OCI-LY7 (cell line): ENCODE measurements at regions not wholly inside any gene's neighbourhood (a gene's known extent, or its start where the extent isn't known, plus 50 kb on each side); places are given as distances from the start of the nearest gene placed in this dataset.

Experiments
- BruUV-seq: library from RNA; stranded (reverse); fragments of 400-500 nt; replicated peaks from 2 replicates; lab custom pipeline; 2021; lab: Mats Ljungman, UMichigan
- CTCF ChIA-PET: fragments of 300-600 bp; sonication (Branson Sonifier 250); formaldehyde crosslinking; loops from one replicate; lab custom pipeline; 2022; ENCODE audit warnings: antibody characterized with exemption; ENCODE audit not compliant: unreplicated experiment; lab: Charles Lee
- POLR2A ChIA-PET: fragments of 300-600 bp; sonication (Branson Sonifier 250); formaldehyde crosslinking; loops from one replicate; lab custom pipeline; 2022; ENCODE audit warnings: antibody characterized with exemption; lab: Charles Lee
- DNase-seq: peaks from one replicate; pipeline ENCODE4 v3.0.0-alpha.2; 2015; ENCODE audit warnings: low spot score
- H2AFZ ChIP-seq: fragments of 200-600 bp; sonication (generic), shearing (Covaris generic); 2 replicates; pipeline ENCODE4 v1.6.1; 2014; ENCODE audit warnings: mild to moderate bottlenecking, antibody characterized with exemption, low read length, moderate library complexity
- H3K27ac ChIP-seq: fragments of 200-600 bp; sonication (generic); 2 replicates; pipeline ENCODE4 v1.5.1; 2014; ENCODE audit warnings: mixed run types, low read depth, mild to moderate bottlenecking, moderate library complexity, low read length, inconsistent platforms; ENCODE audit not compliant: poor library complexity, severe bottlenecking
- H3K36me3 ChIP-seq: fragments of 200-600 bp; sonication (generic); 2 replicates; pipeline ENCODE4 v1.6.1; 2014; ENCODE audit warnings: mild to moderate bottlenecking, antibody characterized with exemption, low read length, moderate library complexity, mixed read lengths; ENCODE audit not compliant: insufficient read depth
- H3K4me1 ChIP-seq: fragments of 200-600 bp; sonication (generic); 2 replicates; pipeline ENCODE4 v1.5.1; 2014; ENCODE audit warnings: mild to moderate bottlenecking, low read length; ENCODE audit not compliant: insufficient read depth, poor library complexity, severe bottlenecking
- H3K4me2 ChIP-seq: fragments of 200-600 bp; sonication (generic); 2 replicates; pipeline ENCODE4 v1.6.1; 2014; ENCODE audit warnings: mild to moderate bottlenecking, low read length
- H3K4me3 ChIP-seq: fragments of 200-600 bp; sonication (generic); 2 replicates; pipeline ENCODE4 v1.5.1; 2014; ENCODE audit warnings: mild to moderate bottlenecking, low read depth, low read length; ENCODE audit not compliant: poor library complexity, severe bottlenecking
- H3K79me2 ChIP-seq: fragments of 200-600 bp; sonication (generic); 2 replicates; pipeline ENCODE4 v1.6.1; 2016; ENCODE audit warnings: low read depth, mild to moderate bottlenecking, low read length, moderate library complexity, mixed read lengths; ENCODE audit not compliant: insufficient read depth
- H3K9me2 ChIP-seq: fragments of 200-600 bp; sonication (generic); 2 replicates; pipeline ENCODE4 v1.6.1; 2016; ENCODE audit warnings: mild to moderate bottlenecking, low read length, mixed read lengths; ENCODE audit not compliant: insufficient read depth
- H3K9me3 ChIP-seq: fragments of 200-600 bp; sonication (generic); 2 replicates; pipeline ENCODE4 v1.6.1; 2014; ENCODE audit warnings: mild to moderate bottlenecking, mixed run types, low read length, mixed read lengths
- H4K20me1 ChIP-seq: fragments of 200-600 bp; sonication (generic); 2 replicates; pipeline ENCODE4 v1.6.1; 2014; ENCODE audit warnings: mild to moderate bottlenecking, antibody characterized with exemption, low read length, moderate library complexity, mixed read lengths; ENCODE audit not compliant: insufficient read depth
- EZH2phosphoT487 ChIP-seq: fragments of 200-600 bp; sonication (generic); IDR thresholded peaks from 2 replicates; pipeline ENCODE4 v1.6.1; 2018; ENCODE audit warnings: low read depth, borderline replicate concordance, mild to moderate bottlenecking, mixed run types, antibody characterized with exemption, low read length, moderate library complexity, mixed read lengths
- intact Hi-C: fragments of 100-400 bp; cut with micrococcal nuclease; formaldehyde crosslinking; loops from one replicate; pipeline ENCODE4 v1.10.0; 2022; ENCODE audit not compliant: unreplicated experiment
- TF ChIP-seq, protein P1 (sequence below): fragments of 200-600 bp; sonication (generic); conservative IDR thresholded peaks from 2 replicates; pipeline ENCODE4 v1.5.1; 2014; ENCODE audit warnings: mild to moderate bottlenecking, antibody characterized with exemption, low read length, moderate library complexity, mixed read lengths

DNA sequence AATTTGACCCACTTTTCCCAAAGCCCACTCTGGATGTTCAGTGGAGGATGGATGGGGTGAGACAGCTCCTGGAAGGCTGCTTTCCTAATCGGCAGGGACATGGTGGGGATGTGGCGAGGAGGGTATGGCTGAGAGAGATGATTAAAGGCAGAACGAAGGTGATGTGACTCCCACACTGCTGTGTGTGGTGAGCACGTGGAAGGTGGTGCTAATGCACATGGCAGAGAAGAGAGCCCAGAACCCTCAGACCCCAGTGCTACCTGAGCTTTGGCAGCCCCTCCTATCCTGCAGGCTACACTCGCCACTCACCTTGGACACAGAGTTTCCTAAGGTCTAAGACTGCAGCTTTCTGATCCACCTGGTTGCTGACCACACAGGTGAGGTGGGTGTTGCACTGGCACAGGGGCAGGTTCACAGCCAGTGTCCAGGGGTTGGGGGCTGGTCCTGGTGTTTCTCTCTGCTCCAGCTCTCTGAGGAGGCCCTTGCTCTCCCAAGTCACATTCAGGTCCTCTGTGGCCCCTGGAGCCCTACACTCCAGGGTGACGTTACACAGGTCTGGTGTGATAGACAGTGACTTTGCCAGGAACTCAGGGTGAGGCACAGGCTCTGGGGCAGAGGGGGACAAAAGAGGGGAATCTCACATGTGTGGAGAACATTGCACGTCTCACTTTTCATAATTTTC is 151.4 kb upstream of the ETV3 start:
- Histone ChIP-seq H3K9me2 (no peaks in the 10 kb centered on the region), H3K9me3 (no peaks in the 10 kb centered on the region), H3K4me2 (no peak overlapping the region), H3K36me3 (no peaks in the 10 kb centered on the region), H3K27ac (no peak overlapping the region), H3K4me1 (no peaks in the 10 kb centered on the region), H4K20me1 (no peaks in the 10 kb centered on the region), H2AFZ (no peak overlapping the region), H3K4me3 (no peak overlapping the region), H3K79me2 (no peaks in the 10 kb centered on the region)
- BruUV-seq: no TSS peak
- no peak for DNase-seq
- TF ChIP-seq, protein P1, sequence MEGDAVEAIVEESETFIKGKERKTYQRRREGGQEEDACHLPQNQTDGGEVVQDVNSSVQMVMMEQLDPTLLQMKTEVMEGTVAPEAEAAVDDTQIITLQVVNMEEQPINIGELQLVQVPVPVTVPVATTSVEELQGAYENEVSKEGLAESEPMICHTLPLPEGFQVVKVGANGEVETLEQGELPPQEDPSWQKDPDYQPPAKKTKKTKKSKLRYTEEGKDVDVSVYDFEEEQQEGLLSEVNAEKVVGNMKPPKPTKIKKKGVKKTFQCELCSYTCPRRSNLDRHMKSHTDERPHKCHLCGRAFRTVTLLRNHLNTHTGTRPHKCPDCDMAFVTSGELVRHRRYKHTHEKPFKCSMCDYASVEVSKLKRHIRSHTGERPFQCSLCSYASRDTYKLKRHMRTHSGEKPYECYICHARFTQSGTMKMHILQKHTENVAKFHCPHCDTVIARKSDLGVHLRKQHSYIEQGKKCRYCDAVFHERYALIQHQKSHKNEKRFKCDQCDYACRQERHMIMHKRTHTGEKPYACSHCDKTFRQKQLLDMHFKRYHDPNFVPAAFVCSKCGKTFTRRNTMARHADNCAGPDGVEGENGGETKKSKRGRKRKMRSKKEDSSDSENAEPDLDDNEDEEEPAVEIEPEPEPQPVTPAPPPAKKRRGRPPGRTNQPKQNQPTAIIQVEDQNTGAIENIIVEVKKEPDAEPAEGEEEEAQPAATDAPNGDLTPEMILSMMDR: no peak
- no peak for TF ChIP-seq EZH2phosphoT487
- ChIA-PET POLR2A (no interaction called here), CTCF (no interaction called here)
- intact Hi-C loops: no loop called here

DNA sequence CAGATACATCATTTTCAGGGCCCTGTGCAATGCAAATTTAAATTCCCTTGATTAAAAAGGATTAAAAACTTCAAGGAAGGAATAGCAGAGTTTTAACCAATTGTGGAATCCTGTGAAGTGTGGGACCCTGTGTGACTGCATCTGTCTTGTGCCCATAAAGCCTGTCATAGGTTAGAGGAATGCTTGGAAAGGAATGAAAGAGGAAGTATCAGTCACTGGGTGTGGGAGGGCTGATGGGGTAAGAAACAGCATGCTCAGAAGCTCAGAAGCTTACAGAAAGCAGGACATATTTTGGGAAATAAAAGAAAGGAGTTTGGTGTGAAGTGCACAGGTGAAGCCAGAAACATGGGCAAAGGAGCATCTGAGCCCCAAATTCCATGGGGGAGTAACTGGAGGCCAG is 150.8 kb upstream of the ETV3 start:
- Histone ChIP-seq H3K27ac (no peak overlapping the region), H3K4me3 (no peak overlapping the region), H3K9me2 (no peaks in the 10 kb centered on the region), H4K20me1 (no peaks in the 10 kb centered on the region), H3K79me2 (no peaks in the 10 kb centered on the region), H2AFZ (no peak overlapping the region), H3K9me3 (no peaks in the 10 kb centered on the region), H3K4me1 (no peaks in the 10 kb centered on the region), H3K4me2 (no peak overlapping the region), H3K36me3 (no peaks in the 10 kb centered on the region)
- intact Hi-C loops: no loop called here
- no TSS peak for BruUV-seq
- no peak for TF ChIP-seq EZH2phosphoT487
- TF ChIP-seq, protein P1: no peak
- CTCF ChIA-PET: no interaction called here
- no peak for DNase-seq
- POLR2A ChIA-PET: no interaction called here

DNA sequence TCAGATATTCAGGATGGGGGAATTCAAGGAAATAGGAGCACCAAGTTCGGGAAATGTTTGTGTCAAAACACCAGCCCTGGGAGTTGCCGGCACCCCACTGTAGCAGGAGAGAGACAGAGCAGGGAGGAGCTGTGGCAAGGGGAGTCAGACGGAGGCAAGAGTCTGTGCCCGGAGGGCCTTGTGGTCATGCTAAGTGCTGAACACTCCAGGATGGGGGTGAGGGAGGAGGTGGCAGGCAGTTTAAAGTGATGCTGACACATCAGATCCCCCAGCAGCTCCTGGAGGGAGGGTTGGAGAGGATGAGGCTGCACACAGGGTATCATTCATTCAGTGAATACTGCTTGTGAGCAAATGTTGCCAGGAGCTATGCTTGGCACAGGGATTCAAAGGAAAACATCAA is 150.3 kb upstream of the ETV3 start:
- no peaks in the 10 kb centered on the region for H3K9me2 ChIP-seq
- no peaks in the 10 kb centered on the region for H3K79me2 ChIP-seq
- CTCF ChIA-PET: no interaction called here
- H3K27ac ChIP-seq: no peak overlapping the region
- no peaks in the 10 kb centered on the region for H3K36me3 ChIP-seq
- no peaks in the 10 kb centered on the region for H3K4me1 ChIP-seq
- H3K4me2 ChIP-seq: no peak overlapping the region
- no peak for DNase-seq
- no peaks in the 10 kb centered on the region for H3K9me3 ChIP-seq
- H2AFZ ChIP-seq: no peak overlapping the region
- BruUV-seq: no TSS peak
- intact Hi-C loops: no loop called here
- POLR2A ChIA-PET: no interaction called here
- TF ChIP-seq, protein P1: no peak
- TF ChIP-seq EZH2phosphoT487: no peak
- no peaks in the 10 kb centered on the region for H4K20me1 ChIP-seq
- H3K4me3 ChIP-seq: no peak overlapping the region
